Rectal smooth muscle tissue (tissue), 1 donor: ENCODE measurements at regions not wholly inside any gene's neighbourhood (a gene's known extent, or its start where the extent isn't known, plus 50 kb on each side); places are given as distances from the start of the nearest gene placed in this dataset.
"Not testable (repeated sequence)": the region's sequence is repeated elsewhere in the genome, so short reads cannot be mapped to it uniquely, and the experiment has no call there.

Experiments used
- H3K27ac ChIP-seq: one replicate; pipeline ENCODE4 v1.7.0; 2013; ENCODE audit warnings: low read depth, low read length, inconsistent platforms
- H3K27me3 ChIP-seq: one replicate; pipeline ENCODE4 v1.7.0; 2013; ENCODE audit warnings: low read length; ENCODE audit not compliant: control insufficient read depth, insufficient read depth
- H3K36me3 ChIP-seq: one replicate; pipeline ENCODE4 v1.7.0; 2013; ENCODE audit warnings: low read length; ENCODE audit not compliant: control insufficient read depth, insufficient read depth
- H3K4me1 ChIP-seq: one replicate; pipeline ENCODE4 v1.7.0; 2013; ENCODE audit warnings: low read length; ENCODE audit not compliant: control insufficient read depth, insufficient read depth
- H3K4me3 ChIP-seq: one replicate; pipeline ENCODE4 v1.7.0; 2013; ENCODE audit warnings: low read length
- H3K9ac ChIP-seq: one replicate; pipeline ENCODE4 v1.7.0; 2013; ENCODE audit warnings: low read length

DNA sequence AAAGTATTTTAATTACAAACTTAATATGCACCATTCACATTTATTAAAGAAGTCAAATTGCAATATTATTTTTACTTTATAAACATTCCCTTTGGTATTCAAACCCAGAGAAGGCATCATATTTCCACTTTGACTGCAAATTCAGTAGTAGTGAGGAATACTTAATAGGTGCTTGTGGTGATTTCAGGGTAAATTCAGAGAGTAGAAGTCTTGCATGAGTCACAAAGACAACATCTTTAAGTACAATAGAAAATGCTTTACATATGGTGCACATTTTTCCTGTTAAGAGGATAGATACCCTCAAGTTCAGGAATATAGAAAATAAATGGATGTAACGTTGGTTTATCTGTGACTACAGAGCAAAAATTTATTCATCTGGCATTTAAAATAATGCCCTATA is 390.2 kb downstream of the TENT5A start:
- Histone ChIP-seq H3K4me1 (no peaks in the 10 kb centered on the region), H3K27ac (no peak overlapping the region), H3K4me3 (no peak overlapping the region), H3K27me3 (no peaks in the 10 kb centered on the region), H3K9ac (no peak overlapping the region), H3K36me3 (no peaks in the 10 kb centered on the region)

DNA sequence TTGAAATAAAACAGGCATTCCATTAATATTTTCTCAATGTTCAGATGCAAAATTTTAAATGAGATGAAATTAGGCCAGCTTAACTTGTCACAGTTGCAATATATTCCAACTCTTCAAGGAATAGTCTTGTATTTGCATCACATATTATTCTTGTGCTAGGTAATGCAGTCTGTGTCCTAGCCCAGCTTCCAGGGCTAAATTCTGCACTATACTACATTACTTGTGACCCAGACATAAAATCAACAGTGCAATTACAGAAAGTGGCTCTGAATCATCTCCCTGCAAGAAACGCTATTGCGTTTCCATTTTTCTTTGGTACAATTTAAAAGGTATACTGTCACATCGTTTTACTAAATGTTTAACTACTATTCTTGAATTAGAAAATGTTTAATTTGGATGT is 399.2 kb downstream of the TENT5A start:
- Histone ChIP-seq H3K27me3 (no peaks in the 10 kb centered on the region), H3K27ac (no peak overlapping the region), H3K36me3 (no peaks in the 10 kb centered on the region), H3K9ac (no peak overlapping the region), H3K4me1 (no peaks in the 10 kb centered on the region), H3K4me3 (no peak overlapping the region)

DNA sequence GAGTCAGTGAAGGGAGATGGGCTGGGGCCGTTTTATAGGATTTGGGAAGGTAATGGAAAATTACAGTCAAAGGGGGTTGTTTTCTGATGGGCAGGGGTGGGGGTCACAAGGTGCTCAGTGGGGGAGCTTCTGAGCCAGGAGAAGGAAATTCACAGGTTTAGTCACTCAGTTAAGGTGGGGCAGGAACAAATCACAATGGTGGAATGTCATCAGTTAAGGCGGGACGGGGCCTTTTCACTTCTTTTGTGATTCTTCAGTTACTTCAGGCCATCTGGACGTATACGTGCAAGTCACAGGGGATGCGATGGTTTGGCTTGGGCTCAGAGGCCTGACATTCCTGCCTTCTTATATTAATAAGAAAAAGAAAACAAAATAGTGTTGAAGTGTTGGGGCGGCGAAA is 408.5 kb downstream of the TENT5A start:
- H3K9ac ChIP-seq, H3K27me3 ChIP-seq, H3K4me1 ChIP-seq, H3K36me3 ChIP-seq, H3K27ac ChIP-seq, H3K4me3 ChIP-seq: not testable (repeated sequence)

DNA sequence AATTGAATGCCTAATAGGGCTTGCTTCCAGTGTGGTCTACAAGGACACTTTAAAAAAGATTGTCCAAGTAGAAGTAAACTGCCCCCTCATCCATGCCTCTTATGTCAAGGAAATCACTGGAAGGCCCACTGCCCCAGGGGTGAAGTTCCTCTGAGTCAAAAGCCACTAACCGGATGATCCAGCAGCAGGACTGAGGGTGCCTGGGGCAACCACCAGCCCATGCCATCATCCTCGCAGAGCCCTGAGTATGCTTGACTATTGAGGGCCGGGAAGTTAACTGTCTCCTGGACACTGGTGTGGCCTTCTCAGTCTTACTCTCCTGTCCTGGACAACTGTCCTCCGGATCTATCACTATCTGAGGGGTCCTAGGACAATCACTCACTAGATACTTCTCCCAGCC is 411.5 kb downstream of the TENT5A start:
- Histone ChIP-seq H3K4me3 (no peak overlapping the region), H3K36me3 (no peaks in the 10 kb centered on the region), H3K27me3 (no peaks in the 10 kb centered on the region), H3K9ac (no peak overlapping the region), H3K27ac (no peak overlapping the region), H3K4me1 (no peaks in the 10 kb centered on the region)

DNA sequence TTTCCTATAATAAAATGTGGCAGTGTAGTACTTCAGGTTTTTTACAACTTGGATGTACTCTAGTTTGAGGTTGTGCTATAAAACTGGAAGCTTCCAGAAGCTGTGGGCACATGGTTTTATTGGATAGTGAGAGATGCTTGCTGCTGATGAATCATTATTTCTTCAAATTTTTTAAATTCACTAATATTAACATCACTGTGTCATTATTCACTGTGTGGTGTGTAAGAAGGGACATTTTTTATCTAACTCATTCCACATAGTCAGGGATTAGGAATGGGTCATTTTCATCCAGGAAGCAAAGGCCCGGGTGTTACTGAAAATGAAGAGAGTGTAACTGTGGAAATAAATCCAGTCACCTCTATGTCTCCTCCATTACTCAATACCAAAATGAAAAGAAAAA is 421.0 kb downstream of the TENT5A start:
- H3K9ac ChIP-seq: no peak overlapping the region
- H3K4me3 ChIP-seq: no peak overlapping the region
- H3K27ac ChIP-seq: no peak overlapping the region

DNA sequence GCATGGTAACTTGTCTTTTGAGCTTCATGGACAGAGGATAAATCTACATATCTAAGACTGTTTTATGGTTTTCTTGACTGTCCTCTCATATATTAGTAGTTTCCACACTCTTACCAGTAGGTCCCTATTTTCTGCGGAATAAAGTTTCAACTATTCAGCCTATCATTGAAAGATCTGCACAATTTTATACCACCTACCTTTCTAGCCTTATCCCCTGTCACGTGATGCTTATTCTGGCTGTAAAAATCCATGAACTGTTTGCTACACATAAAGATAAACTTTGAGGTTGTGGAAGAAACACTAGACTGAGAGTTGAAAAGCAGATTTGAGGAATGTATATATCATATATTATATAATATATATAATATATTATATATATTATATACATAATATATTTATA is 423.8 kb downstream of the TENT5A start:
- Histone ChIP-seq H3K9ac (no peak overlapping the region), H3K27me3 (no peaks in the 10 kb centered on the region), H3K27ac (no peak overlapping the region), H3K36me3 (no peaks in the 10 kb centered on the region), H3K4me1 (no peaks in the 10 kb centered on the region), H3K4me3 (no peak overlapping the region)

More for the DNA sequence above, 421.0 kb downstream of the TENT5A start:
- Histone ChIP-seq H3K4me1 (no peaks in the 10 kb centered on the region), H3K27me3 (no peaks in the 10 kb centered on the region), H3K36me3 (no peaks in the 10 kb centered on the region)

DNA sequence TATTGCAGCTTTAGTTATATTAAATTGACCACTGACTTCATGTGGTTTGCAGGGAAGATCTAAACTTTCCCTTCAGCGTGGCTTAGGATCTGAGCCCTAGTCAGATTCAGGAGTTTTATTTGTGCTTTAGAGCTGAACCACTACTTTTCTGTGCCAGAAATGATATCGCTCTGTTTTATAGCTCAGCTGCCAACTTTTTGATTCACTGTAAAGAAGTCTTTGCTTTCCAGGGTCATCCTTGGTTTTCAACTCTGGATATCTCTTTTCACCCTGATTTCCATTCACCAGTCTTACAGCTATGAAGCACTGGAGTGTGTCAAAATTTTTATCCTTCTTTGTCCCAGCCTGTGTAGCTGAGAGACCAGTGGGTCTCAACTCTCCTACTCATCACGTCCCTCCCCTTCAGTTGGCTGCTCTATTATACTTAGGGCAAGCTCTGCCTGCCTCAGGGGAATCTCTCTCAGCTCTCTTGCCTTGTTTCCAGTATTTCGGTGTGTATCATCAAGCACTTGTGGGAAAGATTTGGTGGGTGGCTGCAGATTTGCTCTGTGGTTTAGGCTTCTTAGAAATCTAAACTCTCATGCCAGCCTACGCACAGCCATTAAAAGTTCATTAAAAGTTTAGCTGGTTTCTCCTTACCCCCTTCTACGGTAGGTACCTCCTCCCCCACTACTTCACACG is 425.5 kb downstream of the TENT5A start:
- Histone ChIP-seq H3K4me3 (no peak overlapping the region), H3K4me1 (no peaks in the 10 kb centered on the region), H3K9ac (no peak overlapping the region), H3K36me3 (no peaks in the 10 kb centered on the region), H3K27me3 (no peaks in the 10 kb centered on the region), H3K27ac (no peak overlapping the region)

DNA sequence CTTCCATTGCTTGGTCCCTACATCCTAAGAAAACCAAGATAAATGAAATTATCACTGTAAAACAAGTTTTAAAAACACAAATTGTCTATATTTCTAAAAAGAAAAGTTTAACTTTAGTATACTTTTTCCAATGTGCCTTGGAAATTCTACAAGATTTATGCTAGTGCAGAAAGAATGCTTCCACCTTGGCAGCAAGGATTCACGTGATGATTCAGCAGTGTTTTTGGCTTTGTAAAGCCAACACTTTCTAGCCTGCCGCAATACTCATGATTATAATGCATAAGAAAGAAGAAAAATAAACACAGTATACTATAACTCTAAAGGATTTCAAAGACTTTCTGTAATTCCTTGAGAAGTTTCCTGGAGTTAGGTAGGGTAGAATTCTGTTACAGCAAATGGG is 442.7 kb downstream of the TENT5A start:
- Histone ChIP-seq H3K27me3 (no peaks in the 10 kb centered on the region), H3K36me3 (no peaks in the 10 kb centered on the region), H3K9ac (no peak overlapping the region), H3K4me1 (no peaks in the 10 kb centered on the region), H3K4me3 (no peak overlapping the region), H3K27ac (no peak overlapping the region)

DNA sequence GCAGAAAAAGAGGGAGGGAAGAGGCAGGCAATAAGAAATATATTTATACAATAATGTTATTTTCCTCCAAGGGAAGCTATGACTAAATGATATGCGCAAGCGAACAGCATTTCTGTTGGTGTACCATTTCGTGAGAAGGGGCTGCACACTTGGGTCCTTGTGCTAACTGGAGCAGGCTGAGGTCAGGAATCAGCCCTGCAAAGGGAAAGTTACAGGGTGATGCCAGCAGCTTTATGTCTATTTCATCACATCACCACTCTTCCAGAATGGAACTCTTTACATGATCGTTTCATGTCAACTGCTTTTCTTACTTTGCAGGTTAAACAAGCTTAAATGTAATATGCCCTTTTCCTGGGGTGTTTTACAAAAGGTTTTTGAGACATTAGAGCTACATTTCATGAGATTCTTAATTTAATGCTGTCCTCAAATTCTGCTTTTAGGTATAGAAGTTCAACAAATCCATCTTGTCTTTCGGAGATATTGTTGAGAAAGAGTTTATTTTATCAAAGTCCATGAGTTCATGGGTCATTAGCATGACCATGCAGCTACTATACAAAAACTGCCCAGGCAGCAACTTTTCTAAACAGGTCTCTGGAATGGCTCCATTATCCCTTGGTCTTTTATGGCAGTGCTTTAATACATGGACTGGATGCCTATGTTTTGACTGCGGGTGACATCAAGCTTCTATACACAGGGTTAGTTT is 443.8 kb downstream of the TENT5A start:
- Histone ChIP-seq H3K4me3 (no peak overlapping the region), H3K9ac (no peak overlapping the region), H3K27ac (no peak overlapping the region), H3K4me1 (no peaks in the 10 kb centered on the region), H3K27me3 (no peaks in the 10 kb centered on the region), H3K36me3 (no peaks in the 10 kb centered on the region)

DNA sequence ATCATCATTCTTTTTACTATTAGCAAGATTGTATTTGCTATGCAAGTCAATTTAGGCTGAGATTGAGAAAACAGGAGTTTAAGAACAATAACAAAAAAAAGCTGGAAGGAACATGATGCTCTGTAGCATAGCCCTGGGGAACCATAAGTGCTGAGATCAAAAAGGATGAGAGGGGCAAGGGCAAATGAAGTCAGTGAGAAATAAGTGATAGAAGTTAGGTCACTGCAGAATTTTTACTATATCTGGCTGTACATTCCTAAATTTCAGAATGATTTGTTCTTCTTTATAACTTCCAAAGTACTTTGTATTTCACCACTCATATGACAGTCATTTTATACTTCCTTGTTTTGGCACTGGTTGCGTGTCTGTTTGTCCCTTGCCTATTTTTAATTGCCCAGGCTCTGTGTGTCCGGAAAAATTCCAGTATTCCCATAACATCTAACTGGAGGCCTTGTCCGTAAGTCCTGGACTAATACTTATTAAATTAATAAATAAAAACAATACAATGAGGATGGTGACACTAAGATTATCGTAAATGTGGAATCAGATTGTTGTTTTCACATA is 444.7 kb downstream of the TENT5A start:
- Histone ChIP-seq H3K4me3 (no peak overlapping the region), H3K27me3 (no peaks in the 10 kb centered on the region), H3K9ac (no peak overlapping the region), H3K27ac (no peak overlapping the region), H3K36me3 (no peaks in the 10 kb centered on the region), H3K4me1 (no peaks in the 10 kb centered on the region)

DNA sequence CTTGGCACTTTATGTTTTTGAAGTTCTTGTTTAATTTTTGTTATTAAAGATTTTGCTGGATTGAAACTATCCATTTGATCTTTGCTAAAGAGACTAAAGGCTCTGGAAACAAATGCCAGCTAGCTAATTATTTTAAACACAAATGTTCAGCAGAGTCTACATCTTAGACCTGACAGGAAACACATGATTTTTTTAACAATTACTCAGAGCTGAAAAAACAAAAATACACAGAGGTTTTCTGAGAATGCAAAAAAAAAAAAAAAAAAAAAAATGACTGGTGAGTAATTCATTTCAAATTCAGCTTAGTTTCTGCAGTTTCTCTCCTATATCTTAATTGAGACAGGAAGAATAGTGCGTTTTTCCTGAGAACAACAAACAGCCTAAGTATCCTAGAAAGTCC is 448.0 kb downstream of the TENT5A start:
- Histone ChIP-seq H3K27me3 (no peaks in the 10 kb centered on the region), H3K4me1 (no peaks in the 10 kb centered on the region), H3K36me3 (no peaks in the 10 kb centered on the region), H3K27ac (no peak overlapping the region), H3K9ac (no peak overlapping the region), H3K4me3 (no peak overlapping the region)

DNA sequence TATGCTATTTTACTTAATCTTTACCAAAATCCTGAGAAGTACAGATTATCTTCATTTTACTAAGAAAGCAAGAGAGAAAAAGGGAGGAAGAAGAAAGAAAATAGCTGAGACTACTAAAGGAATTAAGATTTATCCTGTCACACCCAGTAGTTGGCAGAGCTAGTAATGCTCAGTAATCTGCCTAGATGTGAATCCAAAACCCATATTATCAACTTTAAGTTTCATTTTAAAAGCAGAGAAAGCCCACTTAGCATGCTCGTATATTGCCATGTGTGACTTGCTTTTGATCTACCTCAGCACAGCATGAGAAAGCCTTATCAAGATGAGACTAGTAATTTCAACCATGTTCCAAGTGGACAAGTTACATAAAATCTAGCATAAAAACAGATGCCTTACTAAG is 451.5 kb downstream of the TENT5A start:
- H3K4me3 ChIP-seq: no peak overlapping the region
- H3K4me1 ChIP-seq: no peaks in the 10 kb centered on the region
- H3K36me3 ChIP-seq: no peaks in the 10 kb centered on the region
- no peak overlapping the region for H3K9ac ChIP-seq
- H3K27me3 ChIP-seq: no peaks in the 10 kb centered on the region
- H3K27ac ChIP-seq: no peak overlapping the region

DNA sequence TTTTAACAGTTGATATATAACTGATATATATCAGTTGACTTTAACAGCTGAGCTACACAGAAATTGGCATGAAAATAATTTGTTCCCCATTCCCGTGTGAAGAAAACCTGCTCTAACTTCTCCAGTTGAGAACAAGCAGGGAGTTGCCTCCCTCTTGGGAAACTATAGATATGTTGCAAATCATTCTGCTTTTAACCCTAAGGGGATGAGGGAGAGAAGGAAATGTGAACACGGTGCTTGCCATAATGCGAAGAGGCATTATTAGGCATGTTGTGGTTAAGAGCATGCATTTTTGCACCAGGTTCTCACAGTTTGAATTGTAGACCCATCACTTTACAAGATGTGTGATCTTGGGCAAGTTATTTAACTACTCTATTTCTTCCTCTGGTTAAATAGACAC is 453.7 kb downstream of the TENT5A start:
- no peak overlapping the region for H3K4me3 ChIP-seq
- H3K27ac ChIP-seq: no peak overlapping the region
- no peaks in the 10 kb centered on the region for H3K36me3 ChIP-seq
- H3K4me1 ChIP-seq: no peaks in the 10 kb centered on the region
- no peak overlapping the region for H3K9ac ChIP-seq
- no peaks in the 10 kb centered on the region for H3K27me3 ChIP-seq
